HG02763 (cell line): ENCODE measurements at regions not wholly inside any gene's neighbourhood (a gene's known extent, or its start where the extent isn't known, plus 50 kb on each side); places are given as distances from the start of the nearest gene placed in this dataset.
"Not testable (repeated sequence)": the region's sequence is repeated elsewhere in the genome, so short reads cannot be mapped to it uniquely, and the experiment has no call there.

ENCODE experiments used
- ATAC-seq: cut with Tn5 transposase; IDR thresholded peaks from one replicate; pipeline ENCODE4 v1.9.1; 2021; ENCODE audit warnings: mild to moderate bottlenecking, moderate library complexity; ENCODE audit not compliant: unreplicated experiment

- ATAC-seq, result no peak
Observed at GRCh38 chr1:232422098-232422497, 207.8 kb downstream of the SIPA1L2 start.

GRCh38 chr1:232421143-232421796 lies 208.7 kb downstream of the SIPA1L2 start:
- ATAC-seq, result no peak

GRCh38 chr1:232417636-232418248 lies 212.2 kb downstream of the SIPA1L2 start:
- ATAC-seq, result no peak

GRCh38 chr1:232416026-232416568 lies 213.8 kb downstream of the SIPA1L2 start:
- no peak for ATAC-seq

- ATAC-seq, result not testable (repeated sequence)
Observed at GRCh38 chr1:232415481-232415880, 214.5 kb downstream of the SIPA1L2 start.

- ATAC-seq, result no peak
Observed at GRCh38 chr1:232414100-232414499, 215.8 kb downstream of the SIPA1L2 start.

- no peak for ATAC-seq
Observed at GRCh38 chr1:232413674-232414073, 216.3 kb downstream of the SIPA1L2 start.

GRCh38 chr1:232409584-232409983 lies 220.3 kb downstream of the SIPA1L2 start:
- no peak for ATAC-seq

- no peak for ATAC-seq
Observed at GRCh38 chr1:232407120-232407519, 222.8 kb downstream of the SIPA1L2 start.

- no peak for ATAC-seq
Observed at GRCh38 chr1:232405781-232406180, 224.2 kb downstream of the SIPA1L2 start.

GRCh38 chr1:232404981-232405731 lies 224.8 kb downstream of the SIPA1L2 start:
- no peak for ATAC-seq

- ATAC-seq, result no peak
Observed at GRCh38 chr1:232404227-232404626, 225.7 kb downstream of the SIPA1L2 start.

- ATAC-seq, result no peak
Observed at GRCh38 chr1:232403017-232403714, 226.8 kb downstream of the SIPA1L2 start.

- no peak for ATAC-seq
Observed at GRCh38 chr1:232398823-232399222, 231.1 kb downstream of the SIPA1L2 start.

GRCh38 chr1:232393444-232394146 lies 236.3 kb downstream of the SIPA1L2 start:
- ATAC-seq, result no peak

- no peak for ATAC-seq
Observed at GRCh38 chr1:232393010-232393409, 236.9 kb downstream of the SIPA1L2 start.

- no peak for ATAC-seq
Observed at GRCh38 chr1:232390590-232390989, 239.3 kb downstream of the SIPA1L2 start.

- ATAC-seq, result no peak
Observed at GRCh38 chr1:232389744-232390143, 240.2 kb downstream of the SIPA1L2 start.

- no peak for ATAC-seq
Observed at GRCh38 chr1:232388363-232388762, 241.6 kb downstream of the SIPA1L2 start.

GRCh38 chr1:232386721-232387510 lies 243.0 kb downstream of the SIPA1L2 start:
- no peak for ATAC-seq
